Common myeloid progenitor, CD34-positive (primary cell): ENCODE measurements at regions not wholly inside any gene's neighbourhood (a gene's known extent, or its start where the extent isn't known, plus 50 kb on each side); places are given as distances from the start of the nearest gene placed in this dataset.
A peak's percentile ranks its signal among the peaks of the same experiment; 100 is the strongest.
"Not testable (repeated sequence)": the region's sequence is repeated elsewhere in the genome, so short reads cannot be mapped to it uniquely, and the experiment has no call there.

Experiments used
- CTCF ChIA-PET: fragments of 350-600 bp; sonication (Branson Sonifier 250); formaldehyde crosslinking; loops from one replicate; lab custom pipeline; 2021; ENCODE audit warnings: antibody characterized with exemption; lab: Charles Lee
- POLR2A ChIA-PET: fragments of 350-600 bp; sonication (Branson Sonifier 250); formaldehyde crosslinking; loops from one replicate; lab custom pipeline; 2021; ENCODE audit warnings: antibody characterized with exemption; lab: Charles Lee
- DNase-seq, 3 donors: peaks; one replicate each; pipeline versions ENCODE4 v3.0.0 to v3.0.0-alpha.2; 2013
- H3K27ac ChIP-seq, 2 experiments: 1 replicate in 1 of 2; 2 replicates in 1 of 2; pipeline ENCODE4 v1.7.0; 2013; ENCODE audit warnings: inconsistent platforms in 2 of 2, low read length in 2 of 2, mild to moderate bottlenecking in 2 of 2, low read depth in 1 of 2, moderate library complexity in 1 of 2; ENCODE audit not compliant: severe bottlenecking in 2 of 2, insufficient read depth in 1 of 2, poor library complexity in 1 of 2
- H3K27me3 ChIP-seq, 5 experiments: replicated peaks in 2 of 5; 1 replicate in 3 of 5; 2 replicates in 2 of 5; pipeline versions ENCODE4 v1.6.1 to v1.7.0; 2013; ENCODE audit warnings: low read length in 4 of 5, mild to moderate bottlenecking in 2 of 5, moderate library complexity in 2 of 5, inconsistent platforms in 1 of 5; ENCODE audit not compliant: insufficient read depth in 5 of 5, control insufficient read depth in 4 of 5
- H3K36me3 ChIP-seq, 4 experiments: 1 replicate in 2 of 4; 2 replicates in 2 of 4; pipeline versions ENCODE4 v1.6.1 to v1.7.0; 2013; ENCODE audit warnings: low read length in 3 of 4, control low read depth in 1 of 4, mild to moderate bottlenecking in 1 of 4; ENCODE audit not compliant: control insufficient read depth in 4 of 4, insufficient read depth in 4 of 4
- H3K4me1 ChIP-seq, 4 experiments: 1 replicate in 3 of 4; 2 replicates in 1 of 4; pipeline versions ENCODE4 v1.6.1 to v1.7.1; 2013; ENCODE audit warnings: low read length in 3 of 4, mild to moderate bottlenecking in 3 of 4, control low read depth in 1 of 4, inconsistent platforms in 1 of 4, moderate library complexity in 1 of 4; ENCODE audit not compliant: control insufficient read depth in 4 of 4, insufficient read depth in 4 of 4; ENCODE audit errors: control extremely low read depth in 1 of 4
- H3K4me3 ChIP-seq, 7 experiments: 1 replicate in 4 of 7; 2 replicates in 3 of 7; pipeline versions ENCODE4 v1.5.1 to v1.7.0; 2013; ENCODE audit warnings: mild to moderate bottlenecking in 7 of 7, low read length in 6 of 7, moderate library complexity in 6 of 7, inconsistent platforms in 2 of 7, low read depth in 2 of 7, control low read depth in 1 of 7; ENCODE audit not compliant: insufficient read depth in 4 of 7, control insufficient read depth in 1 of 7; ENCODE audit errors: extremely low read depth in 1 of 7
- H3K9me3 ChIP-seq, 5 experiments: 1 replicate in 4 of 5; 2 replicates in 1 of 5; pipeline versions ENCODE4 v1.6.1 to v1.7.1; 2013; ENCODE audit warnings: low read length in 4 of 5, mild to moderate bottlenecking in 2 of 5, inconsistent platforms in 1 of 5, low read depth in 1 of 5, moderate library complexity in 1 of 5; ENCODE audit not compliant: control insufficient read depth in 4 of 5, insufficient read depth in 2 of 5; ENCODE audit errors: control extremely low read depth in 1 of 5
- WGBS: methylation state at CpG from one replicate; pipeline ENCODE4 v1.1.5; 2013; ENCODE audit not compliant: insufficient coverage; 5-methylcytosine and 5-hydroxymethylcytosine counted together

GRCh38 chr6:9126878-9127560 is 691.7 kb upstream of the SLC35B3 start:
- DNase-seq = no peak
- WGBS = 96% methylated on average over 8 of the region's 10 CpGs
- H3K4me1 ChIP-seq = peaks cover 0 to 5% (median 0%) of the 10 kb centered on the region in 4 experiments
- H3K9me3 ChIP-seq = no peaks in the 10 kb centered on the region
- no peaks in the 10 kb centered on the region for H3K27me3 ChIP-seq
- H3K27ac ChIP-seq = no peak overlapping the region
- H3K4me3 ChIP-seq = no peak overlapping the region
- no peaks in the 10 kb centered on the region for H3K36me3 ChIP-seq
- ChIA-PET CTCF (no interaction called here), POLR2A (no interaction called here)

- POLR2A ChIA-PET, H3K27me3 ChIP-seq, DNase-seq, CTCF ChIA-PET, H3K4me3 ChIP-seq, H3K9me3 ChIP-seq, H3K36me3 ChIP-seq, H3K27ac ChIP-seq, H3K4me1 ChIP-seq: not testable (repeated sequence)
- WGBS = no CpG with 5 or more reads among the region's 10 CpGs
Observed at GRCh38 chr6:9126034-9126433, 690.7 kb upstream of the SLC35B3 start.

- CTCF ChIA-PET = no interaction called here
- no peak for DNase-seq
Observed at GRCh38 chr6:9121549-9121948, 686.2 kb upstream of the SLC35B3 start.

GRCh38 chr6:9116026-9116425 is 680.7 kb upstream of the SLC35B3 start:
- H3K27ac ChIP-seq = no peak overlapping the region
- no peaks in the 10 kb centered on the region for H3K9me3 ChIP-seq
- 74% methylated on average over 5 of the region's 6 CpGs for whole genome bisulfite sequencing
- no peak overlapping the region for H3K4me3 ChIP-seq
- DNase-seq = peak in 1 of 3 donors; percentile 4
- no peaks in the 10 kb centered on the region for H3K36me3 ChIP-seq
- H3K27me3 ChIP-seq = no peaks in the 10 kb centered on the region
- CTCF ChIA-PET = no interaction called here
- POLR2A ChIA-PET = no interaction called here
- H3K4me1 ChIP-seq = no peaks in the 10 kb centered on the region

More at GRCh38 chr6:9121549-9121948, 686.2 kb upstream of the SLC35B3 start:
- 96% methylated on average over 3 of the region's 3 CpGs for WGBS
- H3K27me3 ChIP-seq = no peaks in the 10 kb centered on the region
- H3K36me3 ChIP-seq = no peaks in the 10 kb centered on the region
- H3K27ac ChIP-seq = no peak overlapping the region
- H3K4me1 ChIP-seq = no peaks in the 10 kb centered on the region
- H3K9me3 ChIP-seq = no peaks in the 10 kb centered on the region
- POLR2A ChIA-PET = no interaction called here
- no peak overlapping the region for H3K4me3 ChIP-seq

GRCh38 chr6:9112544-9112943 is 677.2 kb upstream of the SLC35B3 start:
- Histone ChIP-seq H3K4me3 (no peak overlapping the region), H3K27me3 (no peaks in the 10 kb centered on the region), H3K4me1 (no peaks in the 10 kb centered on the region), H3K27ac (no peak overlapping the region), H3K36me3 (no peaks in the 10 kb centered on the region), H3K9me3 (no peaks in the 10 kb centered on the region)
- ChIA-PET CTCF (no interaction called here), POLR2A (no interaction called here)
- DNase-seq = no peak
- WGBS = 78% methylated on average over 1 of the region's 3 CpGs

- H3K36me3 ChIP-seq = no peaks in the 10 kb centered on the region
- no peak for DNase-seq
- 89% methylated on average over 2 of the region's 2 CpGs for WGBS
- H3K4me1 ChIP-seq = no peaks in the 10 kb centered on the region
- ChIA-PET CTCF (no interaction called here), POLR2A (no interaction called here)
- no peaks in the 10 kb centered on the region for H3K27me3 ChIP-seq
- no peak overlapping the region for H3K27ac ChIP-seq
- H3K4me3 ChIP-seq = no peak overlapping the region
- peaks cover 0 to 2% (median 0%) of the 10 kb centered on the region in 5 experiments for H3K9me3 ChIP-seq
Observed at GRCh38 chr6:9103876-9104521, 668.7 kb upstream of the SLC35B3 start.

GRCh38 chr6:9101920-9102319 is 666.6 kb upstream of the SLC35B3 start:
- Histone ChIP-seq H3K27ac (no peak overlapping the region), H3K27me3 (no peaks in the 10 kb centered on the region), H3K4me1 (no peaks in the 10 kb centered on the region), H3K36me3 (no peaks in the 10 kb centered on the region), H3K4me3 (no peak overlapping the region), H3K9me3 (peaks cover 0 to 2% (median 0%) of the 10 kb centered on the region in 5 experiments)
- ChIA-PET POLR2A (no interaction called here), CTCF (no interaction called here)
- 20% methylated on average over 1 of the region's 4 CpGs for WGBS
- DNase-seq = no peak
